ENCODE measurements at regions not wholly inside any gene's neighbourhood (a gene's known extent, or its start where the extent isn't known, plus 50 kb on each side); places are given as distances from the start of the nearest gene placed in this dataset.

- TF ChIP-seq, protein P1, sequence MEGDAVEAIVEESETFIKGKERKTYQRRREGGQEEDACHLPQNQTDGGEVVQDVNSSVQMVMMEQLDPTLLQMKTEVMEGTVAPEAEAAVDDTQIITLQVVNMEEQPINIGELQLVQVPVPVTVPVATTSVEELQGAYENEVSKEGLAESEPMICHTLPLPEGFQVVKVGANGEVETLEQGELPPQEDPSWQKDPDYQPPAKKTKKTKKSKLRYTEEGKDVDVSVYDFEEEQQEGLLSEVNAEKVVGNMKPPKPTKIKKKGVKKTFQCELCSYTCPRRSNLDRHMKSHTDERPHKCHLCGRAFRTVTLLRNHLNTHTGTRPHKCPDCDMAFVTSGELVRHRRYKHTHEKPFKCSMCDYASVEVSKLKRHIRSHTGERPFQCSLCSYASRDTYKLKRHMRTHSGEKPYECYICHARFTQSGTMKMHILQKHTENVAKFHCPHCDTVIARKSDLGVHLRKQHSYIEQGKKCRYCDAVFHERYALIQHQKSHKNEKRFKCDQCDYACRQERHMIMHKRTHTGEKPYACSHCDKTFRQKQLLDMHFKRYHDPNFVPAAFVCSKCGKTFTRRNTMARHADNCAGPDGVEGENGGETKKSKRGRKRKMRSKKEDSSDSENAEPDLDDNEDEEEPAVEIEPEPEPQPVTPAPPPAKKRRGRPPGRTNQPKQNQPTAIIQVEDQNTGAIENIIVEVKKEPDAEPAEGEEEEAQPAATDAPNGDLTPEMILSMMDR (IDR thresholded peaks at IDR 0.05; ENCODE audit: low read depth, low read length, missing input control) = no peak
- TF ChIP-seq, protein P2, sequence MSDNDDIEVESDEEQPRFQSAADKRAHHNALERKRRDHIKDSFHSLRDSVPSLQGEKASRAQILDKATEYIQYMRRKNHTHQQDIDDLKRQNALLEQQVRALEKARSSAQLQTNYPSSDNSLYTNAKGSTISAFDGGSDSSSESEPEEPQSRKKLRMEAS (IDR thresholded peaks at IDR 0.05) = peak; percentile 83
- TF ChIP-seq FOXA1 (IDR thresholded peaks at IDR 0.05) (peak; percentile 51), SP1 (IDR thresholded peaks at IDR 0.05) (peak; percentile 71), HNF4G (IDR thresholded peaks at IDR 0.05) (peak; percentile 85), YY1 (IDR thresholded peaks at IDR 0.05) (peak; percentile 47), HNF4A (conservative IDR thresholded peaks at IDR 0.05) (peak; percentile 97 to 98), TAF1 (conservative IDR thresholded peaks at IDR 0.05) (no peak), RXRA (IDR thresholded peaks at IDR 0.05) (peak; percentile 98), JUND (IDR thresholded peaks at IDR 0.05) (peak; percentile 27 to 69), RAD21 (IDR thresholded peaks at IDR 0.05) (peak; percentile 43 to 60)
- TF ChIP-seq, protein P3, sequence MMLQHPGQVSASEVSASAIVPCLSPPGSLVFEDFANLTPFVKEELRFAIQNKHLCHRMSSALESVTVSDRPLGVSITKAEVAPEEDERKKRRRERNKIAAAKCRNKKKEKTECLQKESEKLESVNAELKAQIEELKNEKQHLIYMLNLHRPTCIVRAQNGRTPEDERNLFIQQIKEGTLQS (IDR thresholded peaks at IDR 0.05) = no peak
Observed at GRCh38 chr6:80872199-80872950, 765.9 kb downstream of the BCKDHB start.
